ENCODE measurements at regions not wholly inside any gene's neighbourhood (a gene's known extent, or its start where the extent isn't known, plus 50 kb on each side); places are given as distances from the start of the nearest gene placed in this dataset.

DNA sequence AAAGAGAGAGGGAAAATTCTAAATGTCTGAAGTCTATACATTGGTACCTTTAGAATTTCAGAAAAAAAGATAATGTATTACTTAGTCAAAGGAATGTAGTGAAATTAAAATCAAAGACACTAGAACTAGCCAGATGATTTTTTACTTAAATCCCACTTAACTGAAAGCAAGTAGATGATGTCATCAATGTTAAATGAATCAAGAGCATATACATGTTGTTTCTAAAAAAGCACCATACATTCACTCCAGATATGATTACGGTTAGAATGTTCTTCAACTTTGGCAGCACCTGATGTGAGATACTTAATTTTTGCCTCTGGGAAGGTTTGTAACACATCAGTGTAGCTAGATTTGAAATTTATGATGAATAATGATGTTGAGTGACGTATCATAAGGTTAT, 576.7 kb upstream of the CNTNAP2 start:
- Histone ChIP-seq H3K4me3 (ENCODE audit: low read depth, low read length) (no peak overlapping the region), H3K27me3 (ENCODE audit: insufficient read depth, low read depth, severe bottlenecking) (no peaks in the 10 kb centered on the region), H3K9me3 (ENCODE audit: severe bottlenecking) (no peaks in the 10 kb centered on the region), H3K27ac (no peak overlapping the region), H3K36me3 (no peaks in the 10 kb centered on the region)
- no peak for DNase-seq
- TF ChIP-seq, protein P1, sequence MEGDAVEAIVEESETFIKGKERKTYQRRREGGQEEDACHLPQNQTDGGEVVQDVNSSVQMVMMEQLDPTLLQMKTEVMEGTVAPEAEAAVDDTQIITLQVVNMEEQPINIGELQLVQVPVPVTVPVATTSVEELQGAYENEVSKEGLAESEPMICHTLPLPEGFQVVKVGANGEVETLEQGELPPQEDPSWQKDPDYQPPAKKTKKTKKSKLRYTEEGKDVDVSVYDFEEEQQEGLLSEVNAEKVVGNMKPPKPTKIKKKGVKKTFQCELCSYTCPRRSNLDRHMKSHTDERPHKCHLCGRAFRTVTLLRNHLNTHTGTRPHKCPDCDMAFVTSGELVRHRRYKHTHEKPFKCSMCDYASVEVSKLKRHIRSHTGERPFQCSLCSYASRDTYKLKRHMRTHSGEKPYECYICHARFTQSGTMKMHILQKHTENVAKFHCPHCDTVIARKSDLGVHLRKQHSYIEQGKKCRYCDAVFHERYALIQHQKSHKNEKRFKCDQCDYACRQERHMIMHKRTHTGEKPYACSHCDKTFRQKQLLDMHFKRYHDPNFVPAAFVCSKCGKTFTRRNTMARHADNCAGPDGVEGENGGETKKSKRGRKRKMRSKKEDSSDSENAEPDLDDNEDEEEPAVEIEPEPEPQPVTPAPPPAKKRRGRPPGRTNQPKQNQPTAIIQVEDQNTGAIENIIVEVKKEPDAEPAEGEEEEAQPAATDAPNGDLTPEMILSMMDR (IDR thresholded peaks at IDR 0.05; ENCODE audit: low read depth, low read length) = no peak

DNA sequence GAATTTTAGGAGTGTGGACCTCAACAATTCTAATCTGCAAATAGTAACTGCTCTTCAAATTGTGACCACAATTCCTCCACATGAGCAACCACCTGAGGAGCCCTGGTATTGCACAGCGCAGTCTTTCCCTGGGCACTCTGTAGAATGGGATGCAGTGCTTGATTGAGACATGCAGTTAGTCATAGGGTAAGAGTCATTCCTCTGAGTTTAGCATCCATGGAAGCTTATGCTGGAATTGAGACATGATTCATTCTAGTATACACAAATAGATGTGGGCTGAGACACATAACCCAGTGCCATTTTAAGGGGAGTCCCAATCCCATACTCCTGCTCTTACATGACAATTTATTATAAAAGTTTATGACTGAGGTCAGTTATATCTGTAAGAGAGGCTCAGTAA, 582.3 kb upstream of the CNTNAP2 start:
- no peak for DNase-seq
- H3K27ac ChIP-seq = no peak overlapping the region

DNA sequence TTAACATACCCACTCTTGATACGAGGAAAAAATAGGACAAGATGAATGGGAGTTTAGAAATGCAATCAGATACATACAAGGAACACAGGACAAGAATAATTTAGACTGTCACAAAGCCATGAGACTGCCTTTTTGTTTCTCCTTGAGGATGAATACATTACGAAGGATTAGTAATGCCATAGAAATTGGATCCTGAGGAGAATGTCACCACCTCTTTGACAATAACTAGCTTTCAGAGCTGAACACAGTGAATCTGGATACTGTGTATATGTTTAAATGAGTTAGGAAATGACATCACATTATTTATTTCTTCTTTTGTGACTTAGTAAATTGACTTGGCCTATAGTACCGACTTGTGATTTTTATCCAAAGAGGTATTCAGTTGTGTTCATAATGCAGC, 596.3 kb upstream of the CNTNAP2 start:
- Histone ChIP-seq H3K4me3 (ENCODE audit: low read depth, low read length) (no peak overlapping the region), H3K9me3 (ENCODE audit: severe bottlenecking) (no peaks in the 10 kb centered on the region), H3K36me3 (no peaks in the 10 kb centered on the region), H3K27me3 (ENCODE audit: insufficient read depth, low read depth, severe bottlenecking) (no peaks in the 10 kb centered on the region), H3K27ac (no peak overlapping the region)
- TF ChIP-seq, protein P1 (IDR thresholded peaks at IDR 0.05; ENCODE audit: low read depth, low read length) = no peak
- DNase-seq = no peak

More for the DNA sequence above, 582.3 kb upstream of the CNTNAP2 start:
- Histone ChIP-seq H3K36me3 (no peaks in the 10 kb centered on the region), H3K9me3 (ENCODE audit: severe bottlenecking) (no peaks in the 10 kb centered on the region), H3K4me3 (ENCODE audit: low read depth, low read length) (no peak overlapping the region), H3K27me3 (ENCODE audit: insufficient read depth, low read depth, severe bottlenecking) (no peaks in the 10 kb centered on the region)
- TF ChIP-seq, protein P1 (IDR thresholded peaks at IDR 0.05; ENCODE audit: low read depth, low read length) = no peak

DNA sequence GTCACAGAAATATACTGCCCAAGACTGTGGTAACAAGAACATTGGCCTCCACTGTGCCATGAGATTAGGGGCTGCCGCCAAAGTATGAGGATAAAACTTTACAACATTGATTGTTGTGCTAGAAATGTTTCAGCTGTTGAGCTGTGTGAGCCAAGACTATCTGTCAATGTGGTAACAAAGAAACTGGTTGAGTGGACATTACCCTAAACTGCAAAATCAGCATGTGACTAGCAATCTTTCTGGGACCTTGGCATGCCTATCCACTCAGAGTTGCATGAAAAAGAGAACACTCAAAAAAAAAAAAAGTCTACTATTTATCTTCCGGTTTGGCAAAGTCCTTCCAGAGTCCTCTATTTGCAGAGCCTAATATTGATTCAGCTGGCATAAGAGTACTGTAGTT, 605.6 kb upstream of the CNTNAP2 start:
- Histone ChIP-seq H3K9me3 (ENCODE audit: severe bottlenecking) (no peaks in the 10 kb centered on the region), H3K4me3 (ENCODE audit: low read depth, low read length) (no peak overlapping the region), H3K36me3 (no peaks in the 10 kb centered on the region), H3K27me3 (ENCODE audit: insufficient read depth, low read depth, severe bottlenecking) (no peaks in the 10 kb centered on the region), H3K27ac (no peak overlapping the region)
- TF ChIP-seq, protein P1 (IDR thresholded peaks at IDR 0.05; ENCODE audit: low read depth, low read length) = no peak
- no peak for DNase-seq

DNA sequence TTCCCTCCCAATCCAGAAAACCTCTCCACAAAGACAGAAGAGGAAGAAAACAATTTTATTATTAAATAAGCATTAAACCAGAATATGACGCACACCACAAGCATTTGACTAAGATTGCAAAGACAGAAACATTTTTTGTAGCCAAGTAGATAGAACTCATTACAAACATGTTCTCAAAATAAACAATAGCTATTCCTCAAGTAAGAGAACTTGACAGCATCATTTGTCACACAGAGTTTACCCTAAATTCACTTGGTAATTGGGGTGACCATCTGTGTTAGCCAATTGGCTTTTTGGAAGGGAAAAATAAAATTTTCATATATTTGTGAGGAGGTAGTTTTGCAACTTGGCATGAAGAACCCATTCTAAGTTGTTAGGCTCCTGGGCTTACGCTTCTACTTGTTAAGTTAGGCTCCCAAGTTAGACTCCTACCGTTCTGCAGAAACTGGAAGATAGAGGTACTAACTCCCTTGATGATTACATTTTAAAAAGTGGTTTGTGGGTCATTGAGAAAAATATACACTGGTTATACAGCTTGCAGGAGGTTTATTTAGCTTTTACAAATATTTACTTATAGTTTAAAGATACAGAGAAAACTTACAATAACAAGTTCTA, 618.6 kb upstream of the CNTNAP2 start:
- Histone ChIP-seq H3K9me3 (ENCODE audit: severe bottlenecking) (no peaks in the 10 kb centered on the region), H3K27ac (no peak overlapping the region), H3K4me3 (ENCODE audit: low read depth, low read length) (no peak overlapping the region), H3K36me3 (no peaks in the 10 kb centered on the region), H3K27me3 (ENCODE audit: insufficient read depth, low read depth, severe bottlenecking) (no peaks in the 10 kb centered on the region)
- TF ChIP-seq, protein P1 (IDR thresholded peaks at IDR 0.05; ENCODE audit: low read depth, low read length) = no peak
- no peak for DNase-seq

DNA sequence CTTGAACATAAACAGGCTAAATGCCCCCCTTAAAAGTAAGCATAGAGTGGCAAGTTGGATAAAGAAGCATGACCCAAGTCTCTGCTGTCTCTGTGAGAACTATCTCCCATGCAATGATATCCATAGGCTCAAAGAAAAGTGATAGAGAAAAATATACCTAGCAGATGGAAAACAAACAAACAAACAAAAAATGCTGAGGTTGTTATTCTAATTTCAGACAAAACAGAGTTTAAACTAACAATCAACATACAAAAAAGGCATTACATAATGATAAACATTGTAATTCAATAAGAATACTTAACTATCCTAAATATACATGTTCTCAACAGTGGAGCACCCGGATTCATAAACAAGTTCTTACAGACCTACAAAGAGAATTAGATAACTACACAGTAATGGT, 626.2 kb upstream of the CNTNAP2 start:
- no peaks in the 10 kb centered on the region for H3K9me3 ChIP-seq (ENCODE audit: severe bottlenecking)
- H3K36me3 ChIP-seq = no peaks in the 10 kb centered on the region
- H3K27ac ChIP-seq = no peak overlapping the region
- no peak overlapping the region for H3K4me3 ChIP-seq (ENCODE audit: low read depth, low read length)
- DNase-seq = no peak
- TF ChIP-seq, protein P1 (IDR thresholded peaks at IDR 0.05; ENCODE audit: low read depth, low read length) = no peak
- H3K27me3 ChIP-seq (ENCODE audit: insufficient read depth, low read depth, severe bottlenecking) = no peaks in the 10 kb centered on the region

Measured in WERI-Rb-1 (cell line).